K562 (cell line): ENCODE measurements at regions not wholly inside any gene's neighbourhood (a gene's known extent, or its start where the extent isn't known, plus 50 kb on each side); places are given as distances from the start of the nearest gene placed in this dataset.

ENCODE experiments used
- ARID2 ChIP-seq: fragments of 450-650 bp; IDR thresholded peaks from 2 replicates; pipeline ENCODE4 v1.6.1; 2017; ENCODE audit warnings: antibody characterized with exemption, mild to moderate bottlenecking
- PHTF2 ChIP-seq: fragments of 250-450 bp; sonication (Bioruptor Pico); IDR thresholded peaks from 2 replicates; pipeline ENCODE4 v1.5.0; 2021; ENCODE audit warnings: mild to moderate bottlenecking
- POLR2AphosphoS5 ChIP-seq: IDR thresholded peaks from 2 replicates; pipeline ENCODE4 v1.6.1; 2011; ENCODE audit warnings: mild to moderate bottlenecking, low read depth, low read length, moderate library complexity; ENCODE audit not compliant: control insufficient read depth, insufficient read depth
- PTRF ChIP-seq: fragments of 450-650 bp; IDR thresholded peaks from 2 replicates; pipeline ENCODE4 v1.6.1; 2016; ENCODE audit warnings: mild to moderate bottlenecking, missing genetic modification characterization, missing compliant biosample characterization
- SMARCE1 ChIP-seq: fragments of 450-650 bp; IDR thresholded peaks from 2 replicates; pipeline ENCODE4 v1.7.1; 2016; ENCODE audit warnings: mild to moderate bottlenecking
- ZNF324 ChIP-seq: fragments of 250-450 bp; sonication (Bioruptor Pico); IDR thresholded peaks from 2 replicates; pipeline ENCODE4 v1.4.0; 2020; ENCODE audit warnings: mild to moderate bottlenecking
- ZNF431 ChIP-seq: sonication (generic); formaldehyde crosslinking; IDR thresholded peaks from 2 replicates; pipeline ENCODE4 v1.8.0; 2022; ENCODE audit warnings: mild to moderate bottlenecking, missing genetic modification reagents

DNA sequence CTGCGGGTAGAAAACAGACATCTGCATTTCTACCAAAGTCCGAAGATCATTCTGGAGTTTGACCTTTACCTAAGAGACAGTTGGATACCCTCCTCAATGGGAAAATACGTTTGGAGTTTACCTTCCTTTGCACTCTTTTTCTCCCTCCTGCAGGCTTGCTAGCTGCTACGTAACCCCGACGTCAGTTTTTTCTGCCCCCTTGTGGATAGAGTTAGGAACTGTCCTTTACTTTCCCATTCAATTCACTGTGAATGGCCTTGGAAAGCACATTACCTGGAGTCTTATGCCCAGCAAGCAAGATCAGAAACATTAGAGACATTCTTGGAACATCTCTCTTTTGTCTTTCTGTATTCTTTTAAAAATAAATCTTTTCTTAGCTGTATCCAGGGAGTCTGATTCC, 250.7 kb downstream of the NAP1L3 start:
- TF ChIP-seq PHTF2 (CRISPR knock-in tag), result no peak
- no peak for TF ChIP-seq ZNF431
- no peak for TF ChIP-seq PTRF (tag)
- no peak for TF ChIP-seq POLR2AphosphoS5
- TF ChIP-seq ZNF324 (CRISPR knock-in tag), result no peak
- no peak for TF ChIP-seq ARID2
- no peak for TF ChIP-seq SMARCE1
